H9 (cell line): ENCODE measurements at regions not wholly inside any gene's neighbourhood (a gene's known extent, or its start where the extent isn't known, plus 50 kb on each side); places are given as distances from the start of the nearest gene placed in this dataset.

Experiments
- DNase-seq: peaks from one replicate; pipeline ENCODE4 v3.0.0-alpha.2; 2017
- H2AFZ ChIP-seq: one replicate; pipeline ENCODE4 v1.6.1; 2013; ENCODE audit warnings: mild to moderate bottlenecking, low read length, control low read depth, moderate library complexity
- H2AK5ac ChIP-seq: 2 replicates; pipeline ENCODE4 v1.6.1; 2013; ENCODE audit warnings: low read length, control low read depth, mixed read lengths; ENCODE audit not compliant: insufficient read length
- H2BK120ac ChIP-seq: one replicate; pipeline ENCODE4 v1.6.1; 2013; ENCODE audit warnings: low read depth, mild to moderate bottlenecking, low read length, control low read depth, inconsistent platforms; ENCODE audit not compliant: poor library complexity, severe bottlenecking
- H2BK12ac ChIP-seq: 2 replicates; pipeline ENCODE4 v1.6.1; 2013; ENCODE audit warnings: low read length, control low read depth, mixed read lengths, low read depth; ENCODE audit not compliant: insufficient read length
- H2BK15ac ChIP-seq: 2 replicates; pipeline ENCODE4 v1.6.1; 2013; ENCODE audit warnings: low read depth, low read length, control low read depth
- H2BK20ac ChIP-seq: one replicate; pipeline ENCODE4 v1.6.1; 2013; ENCODE audit warnings: low read depth, mild to moderate bottlenecking, low read length, control low read depth, inconsistent platforms; ENCODE audit not compliant: poor library complexity, severe bottlenecking
- H2BK5ac ChIP-seq: 2 replicates; pipeline ENCODE4 v1.6.1; 2013; ENCODE audit warnings: low read length, control low read depth, mixed read lengths; ENCODE audit not compliant: insufficient read length
- H3K14ac ChIP-seq: 2 replicates; pipeline ENCODE4 v1.6.1; 2013; ENCODE audit warnings: low read length, control low read depth; ENCODE audit not compliant: insufficient read depth
- H3K18ac ChIP-seq: 2 replicates; pipeline ENCODE4 v1.6.1; 2013; ENCODE audit warnings: low read depth, mild to moderate bottlenecking, mixed read lengths, low read length, control low read depth; ENCODE audit not compliant: insufficient read length
- H3K23ac ChIP-seq: 2 replicates; pipeline ENCODE4 v1.6.1; 2013; ENCODE audit warnings: low read length, control low read depth, mixed read lengths, low read depth; ENCODE audit not compliant: insufficient read length
- H3K23me2 ChIP-seq: 2 replicates; pipeline ENCODE4 v1.6.1; 2013; ENCODE audit warnings: low read depth, mild to moderate bottlenecking, mixed read lengths, low read length, control low read depth; ENCODE audit not compliant: insufficient read length, poor library complexity, severe bottlenecking
- H3K27ac ChIP-seq: 2 replicates; pipeline ENCODE4 v1.5.1; 2013; ENCODE audit warnings: low read length, control low read depth, mixed read lengths, low read depth; ENCODE audit not compliant: insufficient read length
- H3K27me3 ChIP-seq: 2 replicates; pipeline ENCODE4 v1.6.1; 2013; ENCODE audit warnings: low read length, control low read depth, inconsistent platforms; ENCODE audit not compliant: insufficient read depth
- H3K4ac ChIP-seq: 2 replicates; pipeline ENCODE4 v1.6.1; 2013; ENCODE audit warnings: low read depth, mild to moderate bottlenecking, control low read depth, inconsistent platforms, low read length, moderate library complexity
- H3K4me1 ChIP-seq: 2 replicates; pipeline ENCODE4 v1.6.1; 2013; ENCODE audit warnings: low read length, control low read depth, inconsistent platforms; ENCODE audit not compliant: insufficient read depth
- H3K4me2 ChIP-seq: 2 replicates; pipeline ENCODE4 v1.6.1; 2013; ENCODE audit warnings: low read length, control low read depth, mixed read lengths; ENCODE audit not compliant: insufficient read length, insufficient read depth
- H3K56ac ChIP-seq: 2 replicates; pipeline ENCODE4 v1.6.1; 2013; ENCODE audit warnings: low read depth, mild to moderate bottlenecking, mixed read lengths, low read length, control low read depth; ENCODE audit not compliant: insufficient read length
- H3K79me1 ChIP-seq: 2 replicates; pipeline ENCODE4 v1.6.1; 2013; ENCODE audit warnings: low read depth, mild to moderate bottlenecking, moderate library complexity, low read length, control low read depth, inconsistent platforms; ENCODE audit not compliant: insufficient read depth, poor library complexity, severe bottlenecking
- H3K79me2 ChIP-seq: 2 replicates; pipeline ENCODE4 v1.6.1; 2013; ENCODE audit warnings: low read length, control low read depth, inconsistent platforms; ENCODE audit not compliant: insufficient read depth
- H3K9ac ChIP-seq: 2 replicates; pipeline ENCODE4 v1.6.1; 2013; ENCODE audit warnings: low read length, control low read depth, mixed read lengths; ENCODE audit not compliant: insufficient read length; ENCODE audit errors: extremely low read depth
- H3K9me3 ChIP-seq: one replicate; pipeline ENCODE4 v1.6.1; 2013; ENCODE audit warnings: low read depth, low read length, inconsistent platforms; ENCODE audit not compliant: control insufficient read depth
- H3T11ph ChIP-seq: one replicate; pipeline ENCODE4 v1.6.1; 2013; ENCODE audit warnings: mild to moderate bottlenecking, low read length, control low read depth, inconsistent platforms
- H4K20me1 ChIP-seq: one replicate; pipeline ENCODE4 v1.6.1; 2013; ENCODE audit not compliant: control insufficient read depth, insufficient read length, insufficient read depth
- H4K5ac ChIP-seq: 2 replicates; pipeline ENCODE4 v1.6.1; 2013; ENCODE audit warnings: low read depth, mild to moderate bottlenecking, mixed read lengths, low read length, control low read depth; ENCODE audit not compliant: insufficient read length
- H4K8ac ChIP-seq: replicated peaks from 2 replicates; pipeline ENCODE4 v1.6.1; 2013; ENCODE audit warnings: low read length, control low read depth, mixed read lengths, low read depth; ENCODE audit not compliant: insufficient read length
- H4K91ac ChIP-seq: 2 replicates; pipeline ENCODE4 v1.6.1; 2013; ENCODE audit warnings: low read depth, mild to moderate bottlenecking, moderate library complexity, mixed read lengths, low read length, control low read depth; ENCODE audit not compliant: insufficient read length
- H3K27ac Mint-ChIP-seq, 3 experiments: 2 replicates in 2 of 3; 3 replicates in 1 of 3; pipeline ENCODE4 v1.8.0; 2020 to 2021; ENCODE audit warnings: mixed read lengths in 3 of 3, mild to moderate bottlenecking in 1 of 3, moderate library complexity in 1 of 3
- H3K27me3 Mint-ChIP-seq: 2 replicates; pipeline ENCODE4 v1.8.0; 2021; ENCODE audit warnings: low read depth, mild to moderate bottlenecking, moderate library complexity, mixed read lengths
- H3K36me3 Mint-ChIP-seq, 3 experiments: 2 replicates in 2 of 3; 3 replicates in 1 of 3; pipeline ENCODE4 v1.8.0; 2020 to 2021; ENCODE audit warnings: low read depth in 3 of 3, mixed read lengths in 3 of 3; ENCODE audit not compliant: insufficient read depth in 1 of 3
- H3K4me1 Mint-ChIP-seq, 2 experiments: 2 replicates each; pipeline ENCODE4 v1.8.0; 2020; ENCODE audit warnings: mixed read lengths in 2 of 2
- H3K4me3 Mint-ChIP-seq, 2 experiments: 2 replicates in 1 of 2; 3 replicates in 1 of 2; pipeline ENCODE4 v1.8.0; 2020 to 2021; ENCODE audit warnings: mild to moderate bottlenecking in 2 of 2, mixed read lengths in 2 of 2, moderate library complexity in 1 of 2
- H3K9me3 Mint-ChIP-seq, 2 experiments: 2 replicates in 1 of 2; 3 replicates in 1 of 2; pipeline ENCODE4 v1.8.0; 2020; ENCODE audit warnings: mild to moderate bottlenecking in 2 of 2, mixed read lengths in 2 of 2, moderate library complexity in 1 of 2
- CTCF ChIP-seq: fragments of 200-600 bp; sonication (generic); conservative IDR thresholded peaks from 3 replicates; pipeline ENCODE4 v1.8.0; 2021; ENCODE audit warnings: antibody characterized with exemption, mild to moderate bottlenecking
- WGBS: extraction: QIAGEN DNeasy Blood & Tissue Kit; methylation state at CpG from one replicate; pipeline ENCODE4 v1.1.7; 2013; ENCODE audit warnings: missing lambda C conversion rate, low lambda C conversion rate, mixed read lengths; ENCODE audit not compliant: insufficient read length; ENCODE audit errors: extremely low coverage; 5-methylcytosine and 5-hydroxymethylcytosine counted together

GRCh38 chr10:25105262-25105661 is 69.5 kb upstream of the GPR158 start:
- Mint-ChIP-seq H3K9me3 (no peaks in the 10 kb centered on the region; a peak in 1 of 5 replicates), H3K27me3 (peaks cover 2% of the 10 kb centered on the region), H3K27ac (no peak overlapping the region), H3K4me3 (no peak overlapping the region), H3K4me1 (peaks cover 69 to 72% of the 10 kb centered on the region in 2 experiments), H3K36me3 (no peaks in the 10 kb centered on the region; a peak in 1 of 7 replicates)
- H4K91ac ChIP-seq, result no peak overlapping the region
- no peaks in the 10 kb centered on the region; the same call in 1 of the 2 replicates for H3K27me3 ChIP-seq
- H4K20me1 ChIP-seq, result no peaks in the 10 kb centered on the region
- no peak overlapping the region for H2BK5ac ChIP-seq
- H2BK15ac ChIP-seq, result no peak overlapping the region
- H2AFZ ChIP-seq, result no peak overlapping the region
- peaks cover 4% of the 10 kb centered on the region for H3K4me1 ChIP-seq
- no peak overlapping the region for H3K4me2 ChIP-seq
- no peak overlapping the region for H3K4ac ChIP-seq
- H3K9me3 ChIP-seq, result no peaks in the 10 kb centered on the region
- H2BK120ac ChIP-seq, result no peak overlapping the region
- no peak overlapping the region for H3K56ac ChIP-seq
- no peak overlapping the region for H4K5ac ChIP-seq
- H2AK5ac ChIP-seq, result no peak overlapping the region
- no peak overlapping the region for H3K9ac ChIP-seq
- DNase-seq, result no peak
- H3K79me1 ChIP-seq, result no peaks in the 10 kb centered on the region
- TF ChIP-seq CTCF, result no peak
- no peaks in the 10 kb centered on the region for H3K79me2 ChIP-seq
- no peak overlapping the region for H3T11ph ChIP-seq
- H3K14ac ChIP-seq, result no peak overlapping the region
- no peak overlapping the region for H2BK12ac ChIP-seq
- no peaks in the 10 kb centered on the region for H3K23me2 ChIP-seq
- H4K8ac ChIP-seq, result no peak overlapping the region
- no peak overlapping the region for H3K23ac ChIP-seq
- no peak overlapping the region for H3K27ac ChIP-seq
- no CpG with 5 or more reads among the region's 2 CpGs for WGBS
- no peak overlapping the region for H2BK20ac ChIP-seq
- H3K18ac ChIP-seq, result no peak overlapping the region
